Stimulated activated memory B cell treated with anti-CD40 and anti-IgM and Interleukin-4, amounts not matched to agents 10 μg/mL and 1 μg/mL and 100 μg/mL, for 72 hours (primary cell): ENCODE measurements at regions not wholly inside any gene's neighbourhood (a gene's known extent, or its start where the extent isn't known, plus 50 kb on each side); places are given as distances from the start of the nearest gene placed in this dataset.

Source experiments
- ATAC-seq: fragments of 150-1000 bp; cut with Tn5 transposase; 2 replicates; pipeline ENCODE4 v1.10.0; 2021
- H3K27ac Mint-ChIP-seq: one replicate; pipeline ENCODE4 v1.8.0; 2022; ENCODE audit warnings: mild to moderate bottlenecking, mixed read lengths
- H3K27me3 Mint-ChIP-seq: one replicate; pipeline ENCODE4 v1.8.0; 2022; ENCODE audit warnings: mixed read lengths
- H3K36me3 Mint-ChIP-seq: one replicate; pipeline ENCODE4 v1.8.0; 2022; ENCODE audit warnings: mixed read lengths
- H3K4me1 Mint-ChIP-seq: one replicate; pipeline ENCODE4 v1.8.0; 2022; ENCODE audit warnings: mixed read lengths
- H3K4me3 Mint-ChIP-seq: one replicate; pipeline ENCODE4 v1.8.0; 2022; ENCODE audit warnings: mild to moderate bottlenecking, moderate library complexity, mixed read lengths
- H3K9me3 Mint-ChIP-seq: one replicate; pipeline ENCODE4 v1.8.0; 2022; ENCODE audit warnings: mixed read lengths

DNA sequence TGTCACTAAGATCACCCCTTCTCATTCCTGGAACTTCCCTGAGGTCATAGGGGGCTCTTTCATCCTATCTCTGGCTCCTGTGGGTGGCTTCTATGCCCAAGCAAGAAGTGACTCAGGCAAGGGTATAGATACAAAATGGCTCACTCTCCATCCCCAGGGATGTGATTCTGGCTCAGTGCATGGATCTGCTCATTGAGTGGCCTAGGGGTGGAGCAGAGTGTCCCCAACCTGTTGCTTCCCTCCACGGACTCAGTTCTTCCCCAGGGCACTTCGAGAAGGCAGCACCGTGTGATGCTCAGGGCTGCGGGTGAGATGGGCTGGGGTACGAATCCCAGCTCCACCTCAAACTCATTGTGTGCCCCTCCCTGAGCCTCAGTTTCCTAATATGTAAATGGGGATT lies 136.4 kb downstream of the PTPRS start:
- Mint-ChIP-seq H3K9me3 (peaks cover 12% of the 10 kb centered on the region), H3K4me3 (no peak overlapping the region), H3K4me1 (no peaks in the 10 kb centered on the region), H3K27me3 (no peaks in the 10 kb centered on the region), H3K36me3 (no peaks in the 10 kb centered on the region), H3K27ac (no peak overlapping the region)
- no peak for ATAC-seq
